CD4-positive, alpha-beta memory T cell (primary cell): ENCODE measurements at regions not wholly inside any gene's neighbourhood (a gene's known extent, or its start where the extent isn't known, plus 50 kb on each side); places are given as distances from the start of the nearest gene placed in this dataset.

Experiments used
- CTCF ChIA-PET: fragments of 350-600 bp; sonication (Branson Sonifier 250); formaldehyde crosslinking; loops from one replicate; lab custom pipeline; 2021; ENCODE audit warnings: inconsistent platforms; ENCODE audit not compliant: partially characterized antibody; lab: Charles Lee
- POLR2A ChIA-PET: fragments of 350-600 bp; sonication (Branson Sonifier 250); formaldehyde crosslinking; loops from one replicate; lab custom pipeline; 2021; ENCODE audit not compliant: partially characterized antibody; lab: Charles Lee
- DNase-seq, 5 donors: peaks; one replicate each; pipeline versions ENCODE4 v3.0.0 to v3.0.0-alpha.2; 2020 to 2022; ENCODE audit warnings: mixed read lengths in 1 of 5
- H3K27ac ChIP-seq: one replicate; pipeline ENCODE4 v1.7.0; 2013; ENCODE audit warnings: low read depth, low read length
- H3K27me3 ChIP-seq: 2 replicates; pipeline ENCODE4 v1.7.0; 2013; ENCODE audit warnings: mild to moderate bottlenecking, low read length, moderate library complexity; ENCODE audit not compliant: insufficient read depth
- H3K36me3 ChIP-seq: 2 replicates; pipeline ENCODE4 v1.7.0; 2013; ENCODE audit warnings: mild to moderate bottlenecking, low read length, moderate library complexity; ENCODE audit not compliant: insufficient read depth
- H3K4me1 ChIP-seq: 2 replicates; pipeline ENCODE4 v1.7.0; 2013; ENCODE audit warnings: mild to moderate bottlenecking, low read length, moderate library complexity; ENCODE audit not compliant: insufficient read depth
- H3K4me3 ChIP-seq, 2 donors: one replicate each; pipeline ENCODE4 v1.7.0; 2013; ENCODE audit warnings: low read length in 2 of 2, mild to moderate bottlenecking in 1 of 2
- H3K9me3 ChIP-seq, 2 donors: one replicate each; pipeline ENCODE4 v1.7.0; 2013; ENCODE audit warnings: low read length in 2 of 2, control low read depth in 1 of 2; ENCODE audit not compliant: control insufficient read depth in 1 of 2
- H3K27ac Mint-ChIP-seq, 7 donors: one replicate each; pipeline ENCODE4 v1.8.0; 2020 to 2021; ENCODE audit warnings: mixed read lengths in 7 of 7, mild to moderate bottlenecking in 6 of 7, inconsistent platforms in 3 of 7, moderate library complexity in 3 of 7
- H3K27me3 Mint-ChIP-seq, 2 donors: one replicate each; pipeline ENCODE4 v1.8.0; 2020 to 2021; ENCODE audit warnings: mixed read lengths in 2 of 2
- H3K36me3 Mint-ChIP-seq, 2 donors: one replicate each; pipeline ENCODE4 v1.8.0; 2020 to 2021; ENCODE audit warnings: mixed read lengths in 2 of 2, inconsistent platforms in 1 of 2, mild to moderate bottlenecking in 1 of 2
- H3K4me1 Mint-ChIP-seq, 4 donors: one replicate each; pipeline ENCODE4 v1.8.0; 2020 to 2021; ENCODE audit warnings: mixed read lengths in 4 of 4, mild to moderate bottlenecking in 1 of 4
- H3K4me3 Mint-ChIP-seq, 8 donors: one replicate each; pipeline ENCODE4 v1.8.0; 2020 to 2021; ENCODE audit warnings: mixed read lengths in 8 of 8, mild to moderate bottlenecking in 7 of 8, moderate library complexity in 6 of 8, inconsistent platforms in 3 of 8
- H3K9me3 Mint-ChIP-seq, 8 donors: one replicate each; pipeline ENCODE4 v1.8.0; 2020 to 2021; ENCODE audit warnings: mixed read lengths in 8 of 8, mild to moderate bottlenecking in 5 of 8, inconsistent platforms in 3 of 8, moderate library complexity in 1 of 8
- intact Hi-C: fragments of 100-400 bp; cut with micrococcal nuclease; formaldehyde crosslinking; loops from one replicate; pipeline ENCODE4 v1.15.1; 2023

DNA sequence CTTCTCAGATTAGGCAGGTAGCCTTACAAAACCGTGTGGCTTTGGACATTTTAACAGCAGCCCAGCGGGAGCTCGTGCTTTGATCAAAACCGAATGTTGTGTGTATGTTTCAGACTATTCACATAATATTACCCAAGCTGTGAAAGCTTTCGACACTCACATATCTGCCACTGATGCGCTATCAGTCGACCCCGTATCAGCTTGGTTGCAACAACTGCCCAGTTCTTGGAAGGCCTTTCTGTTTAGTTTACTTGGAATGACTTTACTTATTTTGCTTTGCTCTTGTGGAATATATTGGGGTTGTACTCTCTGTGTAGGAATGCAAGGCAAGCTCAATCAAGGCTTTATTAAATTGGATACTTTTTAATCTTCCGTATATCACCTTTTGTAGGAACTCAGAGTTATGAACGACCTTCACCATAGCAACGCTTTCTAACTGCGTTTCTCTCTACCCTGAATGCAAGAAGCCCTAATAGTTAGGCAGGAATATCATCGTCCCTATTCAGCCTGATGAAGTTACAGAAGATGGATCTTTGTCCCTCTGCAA lies 107.5 kb downstream of the GLUD2 start:
- Mint-ChIP-seq H3K4me3 (no peak overlapping the region), H3K27ac (no peak overlapping the region), H3K9me3 (no peaks in the 10 kb centered on the region), H3K36me3 (no peaks in the 10 kb centered on the region), H3K27me3 (no peaks in the 10 kb centered on the region), H3K4me1 (peaks cover 0 to 1% (median 0%) of the 10 kb centered on the region in 4 donors)
- CTCF ChIA-PET = no interaction called here
- no peaks in the 10 kb centered on the region for H3K4me1 ChIP-seq
- H3K27me3 ChIP-seq = no peaks in the 10 kb centered on the region
- H3K4me3 ChIP-seq = no peak overlapping the region
- no peak overlapping the region for H3K27ac ChIP-seq
- peak in 1 of 5 donors; percentile 22 for DNase-seq
- POLR2A ChIA-PET = no interaction called here
- H3K9me3 ChIP-seq = no peaks in the 10 kb centered on the region
- intact Hi-C loops = no loop called here
- H3K36me3 ChIP-seq = no peaks in the 10 kb centered on the region

DNA sequence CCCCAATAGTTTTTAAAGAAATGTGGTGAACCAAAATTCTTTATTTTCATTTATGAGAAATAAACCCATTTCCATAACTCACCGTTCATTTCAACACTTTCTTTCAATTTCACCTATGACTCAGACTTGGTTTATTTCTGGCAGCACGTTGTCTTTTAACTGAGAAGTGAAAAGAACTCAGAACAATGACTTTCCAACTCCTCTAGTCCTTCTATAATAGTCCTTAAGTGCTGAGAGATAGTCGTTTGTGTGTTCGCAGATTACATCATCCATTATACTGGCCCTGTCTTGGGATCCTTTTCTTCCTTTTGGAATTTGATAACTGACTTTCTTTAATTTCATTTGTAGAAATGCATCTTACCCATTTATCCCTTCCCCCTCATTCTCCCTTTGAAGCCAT lies 113.6 kb downstream of the GLUD2 start:
- H3K4me1 ChIP-seq = no peaks in the 10 kb centered on the region
- POLR2A ChIA-PET = no interaction called here
- no peaks in the 10 kb centered on the region for H3K27me3 ChIP-seq
- H3K4me3 ChIP-seq = no peak overlapping the region
- Mint-ChIP-seq H3K27ac (peak overlapping the region in 1 of 7 donors; percentile 35), H3K36me3 (no peaks in the 10 kb centered on the region), H3K4me3 (peak overlapping the region in 1 of 8 donors; percentile 30), H3K4me1 (peaks cover 4 to 10% (median 7%) of the 10 kb centered on the region in 4 donors), H3K9me3 (no peaks in the 10 kb centered on the region), H3K27me3 (peaks cover 0 to 1% of the 10 kb centered on the region in 2 donors)
- CTCF ChIA-PET = no interaction called here
- H3K9me3 ChIP-seq = no peaks in the 10 kb centered on the region
- intact Hi-C loops = no loop called here
- no peak overlapping the region for H3K27ac ChIP-seq
- DNase-seq = no peak
- no peaks in the 10 kb centered on the region for H3K36me3 ChIP-seq

DNA sequence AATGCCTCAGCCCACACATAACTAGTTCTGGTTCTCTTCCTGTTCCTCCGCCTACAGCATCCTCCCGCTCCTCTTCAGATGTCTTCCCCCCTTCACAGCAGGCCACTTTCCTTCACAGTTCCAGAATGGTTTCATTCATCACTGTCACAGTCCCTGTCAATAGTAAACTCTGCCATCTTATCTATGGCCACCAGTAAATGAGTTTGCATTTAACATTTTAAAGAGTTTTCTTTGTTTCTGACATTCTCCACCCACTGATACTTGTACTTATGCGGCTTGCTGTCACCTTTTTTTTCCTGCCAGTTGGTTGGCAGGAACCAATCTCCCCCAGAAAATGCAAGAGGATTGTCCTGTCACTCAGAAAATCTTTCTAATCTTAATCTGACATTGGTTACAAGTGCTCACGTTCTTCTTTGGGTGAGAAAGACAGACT lies 114.1 kb downstream of the GLUD2 start:
- no peaks in the 10 kb centered on the region for H3K27me3 ChIP-seq
- intact Hi-C loops = no loop called here
- Mint-ChIP-seq H3K9me3 (no peaks in the 10 kb centered on the region), H3K4me1 (peaks cover 4 to 10% (median 7%) of the 10 kb centered on the region in 4 donors), H3K4me3 (peak overlapping the region in 3 of 8 donors; percentile 4 to 40 (median 30)), H3K36me3 (no peaks in the 10 kb centered on the region), H3K27me3 (peaks cover 0 to 1% of the 10 kb centered on the region in 2 donors), H3K27ac (no peak overlapping the region)
- no peaks in the 10 kb centered on the region for H3K36me3 ChIP-seq
- CTCF ChIA-PET = no interaction called here
- H3K4me1 ChIP-seq = no peaks in the 10 kb centered on the region
- POLR2A ChIA-PET = no interaction called here
- H3K9me3 ChIP-seq = no peaks in the 10 kb centered on the region
- no peak overlapping the region for H3K27ac ChIP-seq
- no peak for DNase-seq
- H3K4me3 ChIP-seq = no peak overlapping the region

DNA sequence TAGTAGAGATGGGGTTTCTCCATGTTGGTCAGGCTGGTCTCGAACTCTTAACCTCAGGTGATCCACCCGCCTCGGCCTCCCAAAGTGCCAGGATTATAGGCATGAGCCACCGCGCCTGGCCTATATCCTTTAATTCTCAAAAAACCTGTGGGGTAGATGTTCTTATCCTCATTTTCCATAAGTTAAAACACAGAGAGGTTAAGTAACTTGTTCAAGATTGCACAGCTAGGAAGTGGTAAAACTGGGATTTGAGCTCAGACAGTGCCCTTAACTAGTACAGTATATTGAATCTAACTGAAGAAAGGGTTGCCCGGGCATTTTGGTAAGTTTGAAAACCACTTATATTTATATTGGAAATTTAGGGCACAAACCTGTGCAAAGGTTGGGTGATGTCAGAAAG lies 116.0 kb downstream of the GLUD2 start:
- Mint-ChIP-seq H3K9me3 (no peaks in the 10 kb centered on the region), H3K4me1 (peaks cover 4 to 9% (median 7%) of the 10 kb centered on the region in 4 donors), H3K36me3 (no peaks in the 10 kb centered on the region), H3K27ac (no peak overlapping the region), H3K4me3 (no peak overlapping the region), H3K27me3 (peaks cover 0 to 2% of the 10 kb centered on the region in 2 donors)
- H3K9me3 ChIP-seq = no peaks in the 10 kb centered on the region
- H3K27ac ChIP-seq = no peak overlapping the region
- ChIA-PET CTCF (no interaction called here), POLR2A (no interaction called here)
- intact Hi-C loops = no loop called here
- H3K4me3 ChIP-seq = no peak overlapping the region
- DNase-seq = no peak
- H3K36me3 ChIP-seq = no peaks in the 10 kb centered on the region
- H3K27me3 ChIP-seq = no peaks in the 10 kb centered on the region
- H3K4me1 ChIP-seq = no peaks in the 10 kb centered on the region

DNA sequence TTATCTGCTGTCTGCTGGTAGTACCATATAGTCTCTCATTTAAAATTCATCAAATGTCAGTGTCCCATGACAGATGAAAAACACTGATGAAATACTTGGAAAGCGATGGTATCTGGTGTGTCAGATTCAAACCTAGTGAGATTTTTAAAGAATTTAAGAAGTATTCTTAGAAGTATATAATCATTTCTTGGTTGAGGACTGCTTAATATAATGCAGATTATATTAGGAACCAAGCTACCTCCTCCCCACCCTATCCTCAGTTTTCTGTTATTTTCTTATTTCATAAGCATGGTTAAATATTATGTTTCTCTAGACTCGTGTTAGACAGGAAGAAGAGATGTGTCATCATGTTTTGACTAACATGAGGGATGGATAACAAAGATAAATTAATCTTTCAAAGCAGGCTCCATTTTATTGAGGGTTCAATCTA lies 118.5 kb downstream of the GLUD2 start:
- Mint-ChIP-seq H3K36me3 (no peaks in the 10 kb centered on the region), H3K4me3 (no peak overlapping the region)

DNA sequence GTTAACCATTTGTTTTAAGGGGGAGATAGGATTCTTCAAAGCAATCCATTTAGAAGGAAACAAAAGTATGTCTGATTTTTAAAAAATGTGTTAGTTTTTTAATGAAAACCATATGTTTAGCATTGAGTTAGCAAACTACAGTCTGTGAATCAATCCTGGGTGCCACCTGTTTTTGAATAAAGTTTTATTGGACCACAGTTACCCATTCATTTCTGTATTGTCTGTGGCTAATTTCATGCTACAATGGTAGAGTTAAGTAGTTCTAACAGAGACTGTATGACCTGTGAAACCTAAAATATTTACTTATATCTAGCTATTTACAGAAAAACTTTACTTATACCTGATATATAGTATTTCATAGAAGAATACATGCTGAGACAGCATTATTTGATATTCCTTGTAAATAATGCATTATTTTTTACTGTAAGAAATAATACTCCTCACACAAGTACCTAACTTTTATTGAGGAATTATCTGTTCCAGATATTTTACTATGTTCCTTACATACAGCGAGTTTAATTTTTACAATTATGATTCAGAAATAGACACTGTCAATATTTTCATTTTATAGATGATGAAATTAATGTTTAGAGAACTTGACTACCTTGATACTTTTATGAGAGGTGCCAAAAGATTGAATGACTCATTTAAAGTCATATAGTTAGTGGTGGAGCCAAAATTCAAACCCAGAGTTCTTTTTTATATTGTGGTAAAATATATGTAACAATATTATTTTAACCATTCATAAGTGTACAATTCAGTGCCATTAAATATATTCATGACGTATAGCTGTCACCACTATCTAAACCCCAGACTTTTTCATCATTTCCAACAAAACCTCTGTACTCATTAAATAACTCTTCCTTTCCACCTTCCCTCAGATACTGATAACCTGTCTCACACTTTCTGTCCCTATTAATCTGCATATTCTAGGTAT lies 122.0 kb downstream of the GLUD2 start:
- intact Hi-C loops = no loop called here
- Histone ChIP-seq H3K27ac (no peak overlapping the region), H3K36me3 (no peaks in the 10 kb centered on the region), H3K9me3 (no peaks in the 10 kb centered on the region), H3K4me3 (no peak overlapping the region), H3K27me3 (no peaks in the 10 kb centered on the region), H3K4me1 (no peaks in the 10 kb centered on the region)
- H3K4me1 Mint-ChIP-seq = no peaks in the 10 kb centered on the region
- ChIA-PET POLR2A (no interaction called here), CTCF (no interaction called here)
- H3K9me3 Mint-ChIP-seq = peaks cover 0 to 3% (median 0%) of the 10 kb centered on the region in 8 donors
- DNase-seq = no peak
- no peak overlapping the region for H3K4me3 Mint-ChIP-seq
- no peaks in the 10 kb centered on the region for H3K36me3 Mint-ChIP-seq
- no peak overlapping the region for H3K27ac Mint-ChIP-seq
- H3K27me3 Mint-ChIP-seq = peaks cover 0 to 2% of the 10 kb centered on the region in 2 donors

More for the DNA sequence above, 118.5 kb downstream of the GLUD2 start:
- ChIA-PET CTCF (no interaction called here), POLR2A (no interaction called here)
- H3K36me3 ChIP-seq = no peaks in the 10 kb centered on the region
- H3K27ac Mint-ChIP-seq = no peak overlapping the region
- intact Hi-C loops = no loop called here
- H3K4me3 ChIP-seq = no peak overlapping the region
- H3K9me3 Mint-ChIP-seq = peaks cover 0 to 1% (median 0%) of the 10 kb centered on the region in 8 donors
- DNase-seq = no peak
- H3K27me3 ChIP-seq = no peaks in the 10 kb centered on the region
- no peaks in the 10 kb centered on the region for H3K4me1 ChIP-seq
- no peaks in the 10 kb centered on the region for H3K9me3 ChIP-seq
- no peak overlapping the region for H3K27ac ChIP-seq
- H3K4me1 Mint-ChIP-seq = peaks cover 4 to 8% (median 6%) of the 10 kb centered on the region in 4 donors
- H3K27me3 Mint-ChIP-seq = peaks cover 0 to 2% of the 10 kb centered on the region in 2 donors

DNA sequence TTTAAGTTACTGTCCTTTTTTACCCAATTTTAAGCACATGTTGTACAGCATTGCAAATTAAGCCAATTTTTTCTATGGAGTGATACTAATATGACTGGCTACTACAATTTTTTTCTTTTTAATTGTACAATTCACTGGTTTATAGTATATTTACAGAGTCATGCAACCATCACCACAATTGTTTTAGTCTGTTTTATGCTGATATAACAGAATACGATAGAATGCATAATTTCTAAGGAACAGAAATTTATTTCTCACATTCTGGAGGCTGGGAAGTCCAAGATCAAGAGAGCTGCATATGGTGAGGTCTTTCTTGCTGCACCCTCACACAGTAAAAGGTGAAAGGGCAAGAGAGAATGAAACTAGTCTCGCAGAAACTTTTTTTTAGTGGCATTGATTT lies 125.3 kb downstream of the GLUD2 start:
- no peak for DNase-seq
- POLR2A ChIA-PET = no interaction called here
- Mint-ChIP-seq H3K4me1 (no peaks in the 10 kb centered on the region), H3K27ac (no peak overlapping the region), H3K9me3 (peaks cover 0 to 3% (median 0%) of the 10 kb centered on the region in 8 donors), H3K36me3 (no peaks in the 10 kb centered on the region), H3K4me3 (no peak overlapping the region), H3K27me3 (no peaks in the 10 kb centered on the region)
- Histone ChIP-seq H3K27ac (no peak overlapping the region), H3K9me3 (no peaks in the 10 kb centered on the region), H3K27me3 (no peaks in the 10 kb centered on the region), H3K4me3 (no peak overlapping the region), H3K4me1 (no peaks in the 10 kb centered on the region), H3K36me3 (no peaks in the 10 kb centered on the region)
- CTCF ChIA-PET = no interaction called here
- intact Hi-C loops = no loop called here
